Nephron (organoid): ENCODE measurements at regions not wholly inside any gene's neighbourhood (a gene's known extent, or its start where the extent isn't known, plus 50 kb on each side); places are given as distances from the start of the nearest gene placed in this dataset.

Experiments
- H3K27ac Mint-ChIP-seq, 3 experiments: 2 replicates each; pipeline ENCODE4 v1.8.0; 2020; ENCODE audit warnings: mixed read lengths in 3 of 3, mild to moderate bottlenecking in 2 of 3, moderate library complexity in 1 of 3
- H3K27me3 Mint-ChIP-seq: 2 replicates; pipeline ENCODE4 v1.8.0; 2021; ENCODE audit warnings: low read depth, mild to moderate bottlenecking, moderate library complexity, mixed read lengths
- H3K36me3 Mint-ChIP-seq: 2 replicates; pipeline ENCODE4 v1.8.0; 2020; ENCODE audit warnings: low read depth, mixed read lengths
- H3K4me1 Mint-ChIP-seq: 2 replicates; pipeline ENCODE4 v1.8.0; 2020; ENCODE audit warnings: mixed read lengths
- H3K4me3 Mint-ChIP-seq, 3 experiments: 2 replicates each; pipeline ENCODE4 v1.8.0; 2020; ENCODE audit warnings: mild to moderate bottlenecking in 3 of 3, mixed read lengths in 3 of 3, moderate library complexity in 2 of 3
- H3K9me3 Mint-ChIP-seq: 2 replicates; pipeline ENCODE4 v1.8.0; 2020; ENCODE audit warnings: mixed read lengths
- CTCF ChIP-seq, 3 experiments: fragments of 200-600 bp; sonication (generic); IDR thresholded peaks; one replicate each; pipeline ENCODE4 v1.5.0; 2021; ENCODE audit warnings: antibody characterized with exemption in 3 of 3; ENCODE audit not compliant: unreplicated experiment in 3 of 3

GRCh38 chr1:192024881-192025280 lies 133.4 kb upstream of the RGS18 start:
- peaks cover 6% of the 10 kb centered on the region for H3K27me3 Mint-ChIP-seq
- no peaks in the 10 kb centered on the region for H3K4me1 Mint-ChIP-seq
- TF ChIP-seq CTCF (IDR thresholded peaks at IDR 0.05; ENCODE audit: unreplicated experiment in 3 of 3): no peak
- no peak overlapping the region for H3K27ac Mint-ChIP-seq
- no peaks in the 10 kb centered on the region for H3K36me3 Mint-ChIP-seq
- no peak overlapping the region for H3K4me3 Mint-ChIP-seq
- peaks cover 2% of the 10 kb centered on the region for H3K9me3 Mint-ChIP-seq

GRCh38 chr1:192038567-192038966 lies 119.7 kb upstream of the RGS18 start:
- no peaks in the 10 kb centered on the region for H3K36me3 Mint-ChIP-seq
- no peaks in the 10 kb centered on the region for H3K4me1 Mint-ChIP-seq
- no peak for TF ChIP-seq CTCF (IDR thresholded peaks at IDR 0.05; ENCODE audit: unreplicated experiment in 3 of 3)
- peaks cover 4% of the 10 kb centered on the region for H3K27me3 Mint-ChIP-seq
- no peak overlapping the region for H3K4me3 Mint-ChIP-seq
- peaks cover 7% of the 10 kb centered on the region for H3K9me3 Mint-ChIP-seq
- H3K27ac Mint-ChIP-seq: no peak overlapping the region

GRCh38 chr1:192045131-192045530 lies 113.1 kb upstream of the RGS18 start:
- Mint-ChIP-seq H3K27ac (no peak overlapping the region), H3K27me3 (peaks cover 9% of the 10 kb centered on the region), H3K36me3 (no peaks in the 10 kb centered on the region), H3K4me3 (no peak overlapping the region), H3K4me1 (no peaks in the 10 kb centered on the region), H3K9me3 (no peaks in the 10 kb centered on the region)
- TF ChIP-seq CTCF (IDR thresholded peaks at IDR 0.05; ENCODE audit: unreplicated experiment in 3 of 3): no peak

- H3K27me3 Mint-ChIP-seq: no peaks in the 10 kb centered on the region
These were observed 104.7 kb upstream of the RGS18 start for GRCh38 chr1:192053531-192053971.

GRCh38 chr1:192057766-192058165 lies 100.5 kb upstream of the RGS18 start:
- no peaks in the 10 kb centered on the region for H3K27me3 Mint-ChIP-seq
- no peak overlapping the region for H3K4me3 Mint-ChIP-seq
- H3K27ac Mint-ChIP-seq: no peak overlapping the region
- no peaks in the 10 kb centered on the region for H3K36me3 Mint-ChIP-seq
- no peak for TF ChIP-seq CTCF (IDR thresholded peaks at IDR 0.05; ENCODE audit: unreplicated experiment in 3 of 3)
- no peaks in the 10 kb centered on the region for H3K9me3 Mint-ChIP-seq
- peaks cover 13% of the 10 kb centered on the region for H3K4me1 Mint-ChIP-seq

More at GRCh38 chr1:192053531-192053971, 104.7 kb upstream of the RGS18 start:
- Mint-ChIP-seq H3K4me3 (no peak overlapping the region), H3K27ac (no peak overlapping the region), H3K9me3 (no peaks in the 10 kb centered on the region), H3K4me1 (peaks cover 27% of the 10 kb centered on the region), H3K36me3 (no peaks in the 10 kb centered on the region)
- TF ChIP-seq CTCF (IDR thresholded peaks at IDR 0.05; ENCODE audit: unreplicated experiment in 3 of 3): no peak

DNA sequence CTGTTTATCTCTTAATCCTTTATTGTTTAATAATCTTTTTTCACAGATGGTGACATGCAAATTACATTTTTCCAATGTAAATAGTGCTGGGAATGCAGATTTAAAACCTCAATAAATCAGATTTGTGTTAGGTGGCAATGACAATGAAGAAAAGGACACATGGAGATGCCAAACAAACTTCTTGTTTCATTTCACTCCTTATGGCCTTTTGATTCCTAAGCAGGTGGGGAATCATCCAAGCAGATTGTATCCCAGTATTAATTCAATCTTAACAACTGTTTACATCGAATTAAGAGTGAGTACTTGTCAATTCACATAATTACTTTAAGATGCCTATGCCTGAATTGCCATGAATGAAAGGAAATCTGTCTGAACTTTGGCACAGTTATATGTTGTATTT lies 98.9 kb upstream of the RGS18 start:
- H3K9me3 Mint-ChIP-seq: no peaks in the 10 kb centered on the region
- H3K27me3 Mint-ChIP-seq: no peaks in the 10 kb centered on the region
- no peak overlapping the region for H3K4me3 Mint-ChIP-seq
- TF ChIP-seq CTCF (IDR thresholded peaks at IDR 0.05; ENCODE audit: unreplicated experiment in 3 of 3): no peak
- H3K27ac Mint-ChIP-seq: no peak overlapping the region
- H3K4me1 Mint-ChIP-seq: peaks cover 5% of the 10 kb centered on the region
- no peaks in the 10 kb centered on the region for H3K36me3 Mint-ChIP-seq
